Transverse colon (tissue), 4 donors: ENCODE measurements at regions not wholly inside any gene's neighbourhood (a gene's known extent, or its start where the extent isn't known, plus 50 kb on each side); places are given as distances from the start of the nearest gene placed in this dataset.

ENCODE experiments used
- DNase-seq: peaks from one replicate; pipeline ENCODE4 v3.0.0-alpha.2; 2019
- H3K27ac ChIP-seq, 4 donors: fragments of 200-600 bp; sonication (generic); 2 replicates each; pipeline ENCODE4 v1.5.1; 2016 to 2018; ENCODE audit warnings: inconsistent platforms in 4 of 4
- H3K27me3 ChIP-seq: fragments of 200-600 bp; sonication (generic); 2 replicates; pipeline ENCODE4 v1.5.1; 2017; ENCODE audit warnings: inconsistent platforms
- H3K36me3 ChIP-seq, 4 donors: fragments of 200-600 bp; sonication (generic); 2 replicates each; pipeline ENCODE4 v1.5.1; 2017 to 2019; ENCODE audit warnings: inconsistent platforms in 4 of 4
- H3K4me1 ChIP-seq, 4 donors: fragments of 200-600 bp; sonication (generic); 2 replicates each; pipeline ENCODE4 v1.5.1; 2017 to 2020; ENCODE audit warnings: inconsistent platforms in 4 of 4
- H3K4me3 ChIP-seq, 4 donors: fragments of 200-600 bp; sonication (generic); 1 replicate in 1 of 4; 2 replicates in 3 of 4; pipeline versions ENCODE4 v1.5.1 to v1.6.1; 2017 to 2019; ENCODE audit warnings: inconsistent platforms in 4 of 4
- H3K9me3 ChIP-seq, 2 donors: fragments of 200-600 bp; sonication (generic); 2 replicates each; pipeline ENCODE4 v1.5.1; 2017 to 2019; ENCODE audit warnings: inconsistent platforms in 2 of 2
- CTCF ChIP-seq, 5 experiments: fragments of 200-600 bp in 3 of 5; fragments of 450-650 bp in 2 of 5; sonication (generic) in 3 of 5; IDR thresholded peaks; 1 replicate in 2 of 5; 2 replicates in 3 of 5; pipeline ENCODE4 v1.5.1; 2016 to 2017; ENCODE audit warnings: antibody characterized with exemption in 5 of 5, inconsistent platforms in 3 of 5, mild to moderate bottlenecking in 2 of 5, moderate library complexity in 1 of 5
- EP300 ChIP-seq: sonication (generic); formaldehyde crosslinking; IDR thresholded peaks from one replicate; pipeline ENCODE4 v1.6.1; 2017; ENCODE audit warnings: antibody characterized with exemption, low read depth
- POLR2A ChIP-seq: fragments of 450-650 bp; IDR thresholded peaks from one replicate; pipeline ENCODE4 v1.6.1; 2016; ENCODE audit warnings: antibody characterized with exemption, mild to moderate bottlenecking, moderate library complexity
- POLR2AphosphoS5 ChIP-seq, 3 donors: sonication (generic); formaldehyde crosslinking; IDR thresholded peaks; one replicate each; pipeline ENCODE4 v1.6.1; 2016; ENCODE audit warnings: antibody characterized with exemption in 3 of 3
- WGBS, 2 donors: methylation state at CpG; one replicate each; pipeline ENCODE4 v1.1.5; 2018; ENCODE audit warnings: low coverage in 1 of 2; 5-methylcytosine and 5-hydroxymethylcytosine counted together
- in situ Hi-C, 4 donors: fragments of 200-750 bp; cut with MboI; loops; one replicate each; pipeline versions ENCODE4 v1.15.0 to v1.15.1; 2017; ENCODE audit warnings: low sequenced_read_pairs in 3 of 4, low pct_ligation_motif_present in 1 of 4, low pct_unique_long_range_greater_than_20kb in 1 of 4
- intact Hi-C: fragments of 100-400 bp; cut with DNase I; formaldehyde crosslinking; loops from one replicate; pipeline ENCODE4 v1.15.1; 2023; ENCODE audit warnings: low total_unique reads

- in situ Hi-C loops = no loop called here
- Histone ChIP-seq H3K9me3 (no peaks in the 10 kb centered on the region), H3K4me3 (no peak overlapping the region), H3K27me3 (no peaks in the 10 kb centered on the region), H3K27ac (no peak overlapping the region), H3K4me1 (no peaks in the 10 kb centered on the region), H3K36me3 (no peaks in the 10 kb centered on the region)
- 80 to 89% methylated on average over 3 to 6 of the region's 6 CpGs for WGBS, 2 donors
- intact Hi-C loops = no loop called here
- DNase-seq = no peak
- no peak for TF ChIP-seq POLR2AphosphoS5 (IDR thresholded peaks at IDR 0.05)
- TF ChIP-seq EP300 = no peak
- TF ChIP-seq CTCF (IDR thresholded peaks at IDR 0.05) = no peak
- no peak for TF ChIP-seq POLR2A
These were observed 119.8 kb upstream of the CCDC68 start for GRCh38 chr18:55079067-55079466.

GRCh38 chr18:55078303-55078932 lies 119.2 kb upstream of the CCDC68 start:
- DNase-seq = no peak
- in situ Hi-C loops = no loop called here
- 65 to 69% methylated on average over 5 to 8 of the region's 8 CpGs for WGBS, 2 donors
- H3K27ac ChIP-seq = no peak overlapping the region
- no peaks in the 10 kb centered on the region for H3K9me3 ChIP-seq
- TF ChIP-seq POLR2A = no peak
- TF ChIP-seq POLR2AphosphoS5 (IDR thresholded peaks at IDR 0.05) = no peak
- TF ChIP-seq EP300 = no peak
- no peak for TF ChIP-seq CTCF (IDR thresholded peaks at IDR 0.05)
- H3K4me3 ChIP-seq = no peak overlapping the region
- intact Hi-C loops = no loop called here
- no peaks in the 10 kb centered on the region for H3K36me3 ChIP-seq
- H3K4me1 ChIP-seq = no peaks in the 10 kb centered on the region
- no peaks in the 10 kb centered on the region for H3K27me3 ChIP-seq

GRCh38 chr18:55076643-55077218 lies 117.5 kb upstream of the CCDC68 start:
- no peaks in the 10 kb centered on the region for H3K9me3 ChIP-seq
- intact Hi-C loops (no loop called here), in situ Hi-C loops (no loop called here)
- TF ChIP-seq EP300 (no peak), CTCF (IDR thresholded peaks at IDR 0.05) (no peak)
- H3K27me3 ChIP-seq = no peaks in the 10 kb centered on the region
- no peaks in the 10 kb centered on the region for H3K36me3 ChIP-seq
- no peak for DNase-seq
- H3K4me1 ChIP-seq = no peaks in the 10 kb centered on the region
- no peak overlapping the region for H3K4me3 ChIP-seq
- no peak overlapping the region for H3K27ac ChIP-seq
- 67 to 73% methylated on average over 3 to 6 of the region's 6 CpGs for WGBS, 2 donors

GRCh38 chr18:55073834-55074233 lies 114.6 kb upstream of the CCDC68 start:
- DNase-seq = no peak
- Histone ChIP-seq H3K27ac (no peak overlapping the region), H3K9me3 (no peaks in the 10 kb centered on the region), H3K4me1 (no peaks in the 10 kb centered on the region), H3K4me3 (no peak overlapping the region), H3K36me3 (no peaks in the 10 kb centered on the region), H3K27me3 (no peaks in the 10 kb centered on the region)
- TF ChIP-seq EP300 = no peak
- TF ChIP-seq CTCF (IDR thresholded peaks at IDR 0.05) = no peak
- TF ChIP-seq POLR2A = no peak
- TF ChIP-seq POLR2AphosphoS5 (IDR thresholded peaks at IDR 0.05) = no peak
- in situ Hi-C loops (no loop called here), intact Hi-C loops (no loop called here)
